ENCODE measurements at regions not wholly inside any gene's neighbourhood (a gene's known extent, or its start where the extent isn't known, plus 50 kb on each side); places are given as distances from the start of the nearest gene placed in this dataset.
"Not testable (repeated sequence)": the region's sequence is repeated elsewhere in the genome, so short reads cannot be mapped to it uniquely, and the experiment has no call there.

GRCh38 chr2:84306361-84306760, 152.7 kb downstream of the SUCLG1 start:
- Histone ChIP-seq H3K27me3 (no peaks in the 10 kb centered on the region), H3K4me1 (no peaks in the 10 kb centered on the region), H3K27ac (no peak overlapping the region), H3K4me3 (no peak overlapping the region), H3K9me3 (peaks cover 0 to 6% (median 0%) of the 10 kb centered on the region in 4 donors), H3K36me3 (no peaks in the 10 kb centered on the region)
- TF ChIP-seq POLR2A (IDR thresholded peaks at IDR 0.05) (no peak), CTCF (IDR thresholded peaks at IDR 0.05) (no peak)
- DNase-seq = no peak

GRCh38 chr2:84302513-84303412, 156.3 kb downstream of the SUCLG1 start:
- Histone ChIP-seq H3K4me1 (no peaks in the 10 kb centered on the region), H3K9me3 (peaks cover 0 to 6% (median 0%) of the 10 kb centered on the region in 4 donors), H3K27me3 (no peaks in the 10 kb centered on the region), H3K27ac (peak overlapping the region in 2 of 4 donors; percentile 13 to 86), H3K4me3 (no peak overlapping the region), H3K36me3 (no peaks in the 10 kb centered on the region)
- TF ChIP-seq CTCF (IDR thresholded peaks at IDR 0.05) = peak in 5 of 6 experiments; percentile 2 to 95 (median 93)
- no peak for TF ChIP-seq POLR2A (IDR thresholded peaks at IDR 0.05)
- DNase-seq = peak in 1 of 3 donors; percentile 67

GRCh38 chr2:84301717-84302116, 157.4 kb downstream of the SUCLG1 start:
- Histone ChIP-seq H3K9me3 (peaks cover 0 to 6% (median 0%) of the 10 kb centered on the region in 4 donors), H3K4me1 (no peaks in the 10 kb centered on the region), H3K27ac (no peak overlapping the region), H3K36me3 (no peaks in the 10 kb centered on the region), H3K27me3 (no peaks in the 10 kb centered on the region), H3K4me3 (no peak overlapping the region)
- no peak for TF ChIP-seq POLR2A (IDR thresholded peaks at IDR 0.05)
- TF ChIP-seq CTCF (IDR thresholded peaks at IDR 0.05) = no peak
- no peak for DNase-seq

GRCh38 chr2:84300696-84301029, 158.4 kb downstream of the SUCLG1 start:
- Histone ChIP-seq H3K4me1 (no peaks in the 10 kb centered on the region), H3K4me3 (no peak overlapping the region), H3K36me3 (no peaks in the 10 kb centered on the region), H3K9me3 (peaks cover 0 to 4% (median 0%) of the 10 kb centered on the region in 4 donors), H3K27me3 (no peaks in the 10 kb centered on the region), H3K27ac (no peak overlapping the region)
- no peak for DNase-seq
- no peak for TF ChIP-seq POLR2A (IDR thresholded peaks at IDR 0.05)
- TF ChIP-seq CTCF (IDR thresholded peaks at IDR 0.05) = no peak

- not testable (repeated sequence) for DNase-seq, H3K27ac ChIP-seq, H3K27me3 ChIP-seq, H3K9me3 ChIP-seq, H3K4me3 ChIP-seq, H3K36me3 ChIP-seq, H3K4me1 ChIP-seq
Measured at GRCh38 chr2:84300001-84300695, 158.9 kb downstream of the SUCLG1 start.

GRCh38 chr2:84299211-84299775, 159.8 kb downstream of the SUCLG1 start:
- no peak overlapping the region for H3K27ac ChIP-seq
- no peaks in the 10 kb centered on the region for H3K4me1 ChIP-seq
- TF ChIP-seq POLR2A (IDR thresholded peaks at IDR 0.05) (no peak), CTCF (IDR thresholded peaks at IDR 0.05) (no peak)
- DNase-seq = no peak
- no peak overlapping the region for H3K4me3 ChIP-seq
- no peaks in the 10 kb centered on the region for H3K27me3 ChIP-seq
- no peaks in the 10 kb centered on the region for H3K36me3 ChIP-seq
- no peaks in the 10 kb centered on the region for H3K9me3 ChIP-seq
